GM12878 (cell line): ENCODE measurements at regions not wholly inside any gene's neighbourhood (a gene's known extent, or its start where the extent isn't known, plus 50 kb on each side); places are given as distances from the start of the nearest gene placed in this dataset.

ENCODE experiments used
- ATF7 ChIP-seq: fragments of 450-650 bp; IDR thresholded peaks from 2 replicates; pipeline ENCODE4 v1.6.1; 2016; ENCODE audit warnings: low read depth, mild to moderate bottlenecking
- CREB1 ChIP-seq: IDR thresholded peaks from 2 replicates; pipeline ENCODE4 v1.6.1; 2012; ENCODE audit warnings: low read depth, mild to moderate bottlenecking, inconsistent platforms
- IKZF1 ChIP-seq: fragments of 450-650 bp; conservative IDR thresholded peaks from 2 replicates; pipeline ENCODE4 v1.6.1; 2017; ENCODE audit warnings: antibody characterized with exemption, mild to moderate bottlenecking
- JUND ChIP-seq: IDR thresholded peaks from 2 replicates; pipeline ENCODE4 v1.6.1; 2012; ENCODE audit warnings: low read depth, mild to moderate bottlenecking, low read length, improper control_type of control experiment, moderate library complexity
- KLF5 ChIP-seq: fragments of 450-650 bp; IDR thresholded peaks from 2 replicates; pipeline ENCODE4 v1.6.1; 2014; ENCODE audit warnings: mild to moderate bottlenecking; ENCODE audit not compliant: partially characterized antibody
- POLR2AphosphoS2 ChIP-seq: IDR thresholded peaks from 2 replicates; pipeline ENCODE4 v1.6.1; 2011; ENCODE audit warnings: low read depth, mild to moderate bottlenecking, low read length, improper control_type of control experiment, moderate library complexity
- RCOR1 ChIP-seq: conservative IDR thresholded peaks from 2 replicates; pipeline ENCODE4 v1.6.1; 2012; ENCODE audit warnings: low read depth, low read length, improper control_type of control experiment
- SPI1 ChIP-seq: IDR thresholded peaks from 2 replicates; pipeline ENCODE4 v1.6.1; 2011; ENCODE audit warnings: low read depth, mild to moderate bottlenecking, low read length, moderate library complexity, borderline replicate concordance; ENCODE audit not compliant: insufficient read depth
- TCF12 ChIP-seq: IDR thresholded peaks from 2 replicates; pipeline ENCODE4 v1.6.1; 2011; ENCODE audit warnings: low read depth, mild to moderate bottlenecking, low read length
- ZNF24 ChIP-seq: fragments of 450-650 bp; IDR thresholded peaks from 2 replicates; pipeline ENCODE4 v1.6.1; 2017; ENCODE audit warnings: antibody characterized with exemption, mild to moderate bottlenecking
- TF ChIP-seq, protein P1 (sequence below): fragments of 450-650 bp; conservative IDR thresholded peaks from 2 replicates; pipeline ENCODE4 v1.6.1; 2017; ENCODE audit warnings: mild to moderate bottlenecking, moderate library complexity
- TF ChIP-seq, protein P2 (sequence below), 3 experiments: IDR thresholded peaks in 2 of 3; conservative IDR thresholded peaks in 1 of 3; 2 replicates each; pipeline ENCODE4 v1.5.1; 2011; ENCODE audit warnings: low read depth in 3 of 3, low read length in 3 of 3, mild to moderate bottlenecking in 3 of 3, control low read depth in 2 of 3, moderate library complexity in 2 of 3, inconsistent platforms in 1 of 3, mixed read lengths in 1 of 3; ENCODE audit not compliant: control insufficient read depth in 2 of 3, insufficient read depth in 1 of 3; ENCODE audit errors: extremely low read depth in 1 of 3
- TF ChIP-seq, protein P3 (sequence below): fragments of 150-350 bp; IDR thresholded peaks from 2 replicates; pipeline ENCODE4 v1.6.1; 2016; ENCODE audit warnings: low read depth, low read length
- TF ChIP-seq, protein P4 (sequence below): fragments of 450-650 bp; formaldehyde crosslinking; IDR thresholded peaks from 2 replicates; pipeline ENCODE4 v1.4.0; 2020; ENCODE audit warnings: mild to moderate bottlenecking, moderate library complexity
- TF ChIP-seq, protein P5 (sequence below): IDR thresholded peaks from 2 replicates; pipeline ENCODE4 v1.6.1; 2011; ENCODE audit warnings: borderline replicate concordance, low read depth, mild to moderate bottlenecking, moderate library complexity, mixed read lengths, low read length; ENCODE audit not compliant: insufficient read depth; ENCODE audit errors: extremely low read length

DNA sequence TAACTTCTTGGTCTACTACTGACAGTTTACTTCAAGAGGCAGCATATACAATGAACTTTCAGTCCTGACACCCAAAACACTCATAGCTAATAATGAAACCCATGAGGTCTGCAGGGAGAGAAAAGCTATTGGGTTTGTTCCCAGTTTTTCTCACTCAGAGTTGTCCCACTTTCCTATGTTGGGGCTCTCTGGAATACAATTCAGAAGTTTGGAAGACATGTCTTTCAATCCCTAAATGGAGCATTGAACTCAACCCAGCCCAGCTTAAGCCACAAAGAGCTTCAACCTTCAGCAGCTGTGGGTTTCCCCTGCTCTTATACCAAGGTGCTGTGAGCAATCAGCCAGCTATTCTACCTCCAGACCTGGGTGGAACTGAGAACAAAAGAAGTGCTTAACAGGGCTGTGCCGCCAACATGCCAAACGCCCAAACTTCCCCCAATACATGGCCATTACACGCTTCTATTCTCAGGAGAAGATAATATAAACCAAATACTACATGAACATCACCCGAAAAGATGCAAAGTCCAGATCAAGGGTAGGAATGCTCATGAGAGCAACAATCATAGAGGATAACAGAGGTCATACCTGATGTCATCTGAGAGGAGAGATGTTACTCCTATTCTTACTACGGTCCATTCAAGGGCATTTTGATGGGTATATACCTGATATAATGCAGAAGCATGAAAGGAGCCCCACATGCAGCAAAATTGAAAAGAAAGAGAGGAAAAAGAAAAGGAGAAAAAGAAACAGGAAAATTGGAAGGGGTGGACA, 131.2 kb upstream of the TGFBR2 start (continued):
- TF ChIP-seq, protein P1, sequence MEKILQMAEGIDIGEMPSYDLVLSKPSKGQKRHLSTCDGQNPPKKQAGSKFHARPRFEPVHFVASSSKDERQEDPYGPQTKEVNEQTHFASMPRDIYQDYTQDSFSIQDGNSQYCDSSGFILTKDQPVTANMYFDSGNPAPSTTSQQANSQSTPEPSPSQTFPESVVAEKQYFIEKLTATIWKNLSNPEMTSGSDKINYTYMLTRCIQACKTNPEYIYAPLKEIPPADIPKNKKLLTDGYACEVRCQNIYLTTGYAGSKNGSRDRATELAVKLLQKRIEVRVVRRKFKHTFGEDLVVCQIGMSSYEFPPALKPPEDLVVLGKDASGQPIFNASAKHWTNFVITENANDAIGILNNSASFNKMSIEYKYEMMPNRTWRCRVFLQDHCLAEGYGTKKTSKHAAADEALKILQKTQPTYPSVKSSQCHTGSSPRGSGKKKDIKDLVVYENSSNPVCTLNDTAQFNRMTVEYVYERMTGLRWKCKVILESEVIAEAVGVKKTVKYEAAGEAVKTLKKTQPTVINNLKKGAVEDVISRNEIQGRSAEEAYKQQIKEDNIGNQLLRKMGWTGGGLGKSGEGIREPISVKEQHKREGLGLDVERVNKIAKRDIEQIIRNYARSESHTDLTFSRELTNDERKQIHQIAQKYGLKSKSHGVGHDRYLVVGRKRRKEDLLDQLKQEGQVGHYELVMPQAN = no peak
- TF ChIP-seq JUND = no peak
- no peak for TF ChIP-seq KLF5
- no peak for TF ChIP-seq TCF12
- TF ChIP-seq, protein P2, sequence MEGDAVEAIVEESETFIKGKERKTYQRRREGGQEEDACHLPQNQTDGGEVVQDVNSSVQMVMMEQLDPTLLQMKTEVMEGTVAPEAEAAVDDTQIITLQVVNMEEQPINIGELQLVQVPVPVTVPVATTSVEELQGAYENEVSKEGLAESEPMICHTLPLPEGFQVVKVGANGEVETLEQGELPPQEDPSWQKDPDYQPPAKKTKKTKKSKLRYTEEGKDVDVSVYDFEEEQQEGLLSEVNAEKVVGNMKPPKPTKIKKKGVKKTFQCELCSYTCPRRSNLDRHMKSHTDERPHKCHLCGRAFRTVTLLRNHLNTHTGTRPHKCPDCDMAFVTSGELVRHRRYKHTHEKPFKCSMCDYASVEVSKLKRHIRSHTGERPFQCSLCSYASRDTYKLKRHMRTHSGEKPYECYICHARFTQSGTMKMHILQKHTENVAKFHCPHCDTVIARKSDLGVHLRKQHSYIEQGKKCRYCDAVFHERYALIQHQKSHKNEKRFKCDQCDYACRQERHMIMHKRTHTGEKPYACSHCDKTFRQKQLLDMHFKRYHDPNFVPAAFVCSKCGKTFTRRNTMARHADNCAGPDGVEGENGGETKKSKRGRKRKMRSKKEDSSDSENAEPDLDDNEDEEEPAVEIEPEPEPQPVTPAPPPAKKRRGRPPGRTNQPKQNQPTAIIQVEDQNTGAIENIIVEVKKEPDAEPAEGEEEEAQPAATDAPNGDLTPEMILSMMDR (IDR thresholded peaks at IDR 0.05 in 2 of 3, conservative IDR thresholded peaks at IDR 0.05 in 1 of 3; ENCODE audit: control insufficient read depth in 2 of 3, extremely low read depth in 1 of 3, insufficient read depth in 1 of 3, low read depth in 3 of 3, low read length in 3 of 3) = no peak
- no peak for TF ChIP-seq ZNF24
- TF ChIP-seq IKZF1 = peak; percentile 68
- TF ChIP-seq, protein P3, sequence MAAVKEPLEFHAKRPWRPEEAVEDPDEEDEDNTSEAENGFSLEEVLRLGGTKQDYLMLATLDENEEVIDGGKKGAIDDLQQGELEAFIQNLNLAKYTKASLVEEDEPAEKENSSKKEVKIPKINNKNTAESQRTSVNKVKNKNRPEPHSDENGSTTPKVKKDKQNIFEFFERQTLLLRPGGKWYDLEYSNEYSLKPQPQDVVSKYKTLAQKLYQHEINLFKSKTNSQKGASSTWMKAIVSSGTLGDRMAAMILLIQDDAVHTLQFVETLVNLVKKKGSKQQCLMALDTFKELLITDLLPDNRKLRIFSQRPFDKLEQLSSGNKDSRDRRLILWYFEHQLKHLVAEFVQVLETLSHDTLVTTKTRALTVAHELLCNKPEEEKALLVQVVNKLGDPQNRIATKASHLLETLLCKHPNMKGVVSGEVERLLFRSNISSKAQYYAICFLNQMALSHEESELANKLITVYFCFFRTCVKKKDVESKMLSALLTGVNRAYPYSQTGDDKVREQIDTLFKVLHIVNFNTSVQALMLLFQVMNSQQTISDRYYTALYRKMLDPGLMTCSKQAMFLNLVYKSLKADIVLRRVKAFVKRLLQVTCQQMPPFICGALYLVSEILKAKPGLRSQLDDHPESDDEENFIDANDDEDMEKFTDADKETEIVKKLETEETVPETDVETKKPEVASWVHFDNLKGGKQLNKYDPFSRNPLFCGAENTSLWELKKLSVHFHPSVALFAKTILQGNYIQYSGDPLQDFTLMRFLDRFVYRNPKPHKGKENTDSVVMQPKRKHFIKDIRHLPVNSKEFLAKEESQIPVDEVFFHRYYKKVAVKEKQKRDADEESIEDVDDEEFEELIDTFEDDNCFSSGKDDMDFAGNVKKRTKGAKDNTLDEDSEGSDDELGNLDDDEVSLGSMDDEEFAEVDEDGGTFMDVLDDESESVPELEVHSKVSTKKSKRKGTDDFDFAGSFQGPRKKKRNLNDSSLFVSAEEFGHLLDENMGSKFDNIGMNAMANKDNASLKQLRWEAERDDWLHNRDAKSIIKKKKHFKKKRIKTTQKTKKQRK = no peak
- peak; percentile 31; the same call in 1 of the 2 replicates for TF ChIP-seq ATF7
- no peak for TF ChIP-seq CREB1
- TF ChIP-seq POLR2AphosphoS2 = no peak
- TF ChIP-seq, protein P4, sequence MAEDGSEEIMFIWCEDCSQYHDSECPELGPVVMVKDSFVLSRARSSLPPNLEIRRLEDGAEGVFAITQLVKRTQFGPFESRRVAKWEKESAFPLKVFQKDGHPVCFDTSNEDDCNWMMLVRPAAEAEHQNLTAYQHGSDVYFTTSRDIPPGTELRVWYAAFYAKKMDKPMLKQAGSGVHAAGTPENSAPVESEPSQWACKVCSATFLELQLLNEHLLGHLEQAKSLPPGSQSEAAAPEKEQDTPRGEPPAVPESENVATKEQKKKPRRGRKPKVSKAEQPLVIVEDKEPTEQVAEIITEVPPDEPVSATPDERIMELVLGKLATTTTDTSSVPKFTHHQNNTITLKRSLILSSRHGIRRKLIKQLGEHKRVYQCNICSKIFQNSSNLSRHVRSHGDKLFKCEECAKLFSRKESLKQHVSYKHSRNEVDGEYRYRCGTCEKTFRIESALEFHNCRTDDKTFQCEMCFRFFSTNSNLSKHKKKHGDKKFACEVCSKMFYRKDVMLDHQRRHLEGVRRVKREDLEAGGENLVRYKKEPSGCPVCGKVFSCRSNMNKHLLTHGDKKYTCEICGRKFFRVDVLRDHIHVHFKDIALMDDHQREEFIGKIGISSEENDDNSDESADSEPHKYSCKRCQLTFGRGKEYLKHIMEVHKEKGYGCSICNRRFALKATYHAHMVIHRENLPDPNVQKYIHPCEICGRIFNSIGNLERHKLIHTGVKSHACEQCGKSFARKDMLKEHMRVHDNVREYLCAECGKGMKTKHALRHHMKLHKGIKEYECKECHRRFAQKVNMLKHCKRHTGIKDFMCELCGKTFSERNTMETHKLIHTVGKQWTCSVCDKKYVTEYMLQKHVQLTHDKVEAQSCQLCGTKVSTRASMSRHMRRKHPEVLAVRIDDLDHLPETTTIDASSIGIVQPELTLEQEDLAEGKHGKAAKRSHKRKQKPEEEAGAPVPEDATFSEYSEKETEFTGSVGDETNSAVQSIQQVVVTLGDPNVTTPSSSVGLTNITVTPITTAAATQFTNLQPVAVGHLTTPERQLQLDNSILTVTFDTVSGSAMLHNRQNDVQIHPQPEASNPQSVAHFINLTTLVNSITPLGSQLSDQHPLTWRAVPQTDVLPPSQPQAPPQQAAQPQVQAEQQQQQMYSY (CRISPR knock-in tag) = no peak
- peak; percentile 36; the same call in 1 of the 2 replicates for TF ChIP-seq SPI1
- TF ChIP-seq, protein P5, sequence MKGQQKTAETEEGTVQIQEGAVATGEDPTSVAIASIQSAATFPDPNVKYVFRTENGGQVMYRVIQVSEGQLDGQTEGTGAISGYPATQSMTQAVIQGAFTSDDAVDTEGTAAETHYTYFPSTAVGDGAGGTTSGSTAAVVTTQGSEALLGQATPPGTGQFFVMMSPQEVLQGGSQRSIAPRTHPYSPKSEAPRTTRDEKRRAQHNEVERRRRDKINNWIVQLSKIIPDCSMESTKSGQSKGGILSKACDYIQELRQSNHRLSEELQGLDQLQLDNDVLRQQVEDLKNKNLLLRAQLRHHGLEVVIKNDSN = no peak
- no peak for TF ChIP-seq RCOR1
